Neuronal stem cell (in vitro differentiated cells): ENCODE measurements at regions not wholly inside any gene's neighbourhood (a gene's known extent, or its start where the extent isn't known, plus 50 kb on each side); places are given as distances from the start of the nearest gene placed in this dataset.

Source experiments
- DNase-seq: peaks from one replicate; pipeline ENCODE4 v3.0.0-alpha.2; 2013; ENCODE audit warnings: low spot score
- H2AFZ ChIP-seq: one replicate; pipeline ENCODE4 v1.6.1; 2013; ENCODE audit warnings: mild to moderate bottlenecking, low read length, inconsistent platforms
- H2AK5ac ChIP-seq: 2 replicates; pipeline ENCODE4 v1.6.1; 2013; ENCODE audit warnings: low read depth, mild to moderate bottlenecking, inconsistent platforms, low read length, moderate library complexity, mixed read lengths
- H2BK120ac ChIP-seq: 2 replicates; pipeline ENCODE4 v1.6.1; 2013; ENCODE audit warnings: low read depth, mild to moderate bottlenecking, inconsistent platforms, low read length, moderate library complexity, mixed read lengths
- H2BK12ac ChIP-seq: one replicate; pipeline ENCODE4 v1.6.1; 2013; ENCODE audit warnings: low read length, inconsistent platforms
- H2BK15ac ChIP-seq: 2 replicates; pipeline ENCODE4 v1.6.1; 2013; ENCODE audit warnings: mild to moderate bottlenecking, low read length, inconsistent platforms, mixed read lengths
- H2BK5ac ChIP-seq: one replicate; pipeline ENCODE4 v1.6.1; 2013; ENCODE audit warnings: inconsistent platforms, mild to moderate bottlenecking, low read length, moderate library complexity
- H3K14ac ChIP-seq: one replicate; pipeline ENCODE4 v1.6.1; 2013; ENCODE audit warnings: low read length, inconsistent platforms
- H3K18ac ChIP-seq: 2 replicates; pipeline ENCODE4 v1.6.1; 2013; ENCODE audit warnings: low read length, inconsistent platforms
- H3K23ac ChIP-seq: 2 replicates; pipeline ENCODE4 v1.6.1; 2013; ENCODE audit warnings: low read depth, mild to moderate bottlenecking, mixed read lengths, low read length, inconsistent platforms; ENCODE audit not compliant: poor library complexity
- H3K27ac ChIP-seq: replicated peaks from 3 replicates; pipeline ENCODE4 v1.5.1; 2013; ENCODE audit warnings: low read length, inconsistent platforms
- H3K27me3 ChIP-seq, 3 experiments: 2 replicates each; pipeline ENCODE4 v1.6.1; 2013; ENCODE audit warnings: low read length in 3 of 3, mild to moderate bottlenecking in 2 of 3, inconsistent platforms in 1 of 3, low read depth in 1 of 3, mixed read lengths in 1 of 3, moderate library complexity in 1 of 3; ENCODE audit not compliant: control insufficient read depth in 3 of 3, insufficient read depth in 3 of 3
- H3K36me3 ChIP-seq, 2 donors: replicated peaks in 1 of 2; 2 replicates each; pipeline ENCODE4 v1.6.1; 2013; ENCODE audit warnings: low read length in 2 of 2; ENCODE audit not compliant: control insufficient read depth in 2 of 2, insufficient read depth in 2 of 2
- H3K4ac ChIP-seq: 2 replicates; pipeline ENCODE4 v1.6.1; 2013; ENCODE audit warnings: inconsistent platforms, mild to moderate bottlenecking, low read length, moderate library complexity
- H3K4me1 ChIP-seq, 2 donors: 1 replicate in 1 of 2; 2 replicates in 1 of 2; pipeline ENCODE4 v1.6.1; 2013; ENCODE audit warnings: low read length in 2 of 2, low read depth in 1 of 2; ENCODE audit not compliant: control insufficient read depth in 2 of 2, insufficient read depth in 1 of 2
- H3K4me2 ChIP-seq: one replicate; pipeline ENCODE4 v1.6.1; 2013; ENCODE audit warnings: mild to moderate bottlenecking, low read length, inconsistent platforms; ENCODE audit not compliant: insufficient read depth, poor library complexity, severe bottlenecking
- H3K4me3 ChIP-seq, 2 donors: 2 replicates each; pipeline ENCODE4 v1.5.1; 2013; ENCODE audit warnings: low read length in 2 of 2, mild to moderate bottlenecking in 2 of 2, inconsistent platforms in 1 of 2, moderate library complexity in 1 of 2
- H3K79me1 ChIP-seq: one replicate; pipeline ENCODE4 v1.6.1; 2013; ENCODE audit warnings: low read depth, mild to moderate bottlenecking, inconsistent platforms, low read length, moderate library complexity
- H3K9ac ChIP-seq: one replicate; pipeline ENCODE4 v1.6.1; 2013; ENCODE audit warnings: mild to moderate bottlenecking, low read depth, low read length, inconsistent platforms; ENCODE audit not compliant: poor library complexity
- H3K9me3 ChIP-seq, 2 donors: replicated peaks in 1 of 2; 2 replicates each; pipeline versions ENCODE3 to v1.6.1; 2013; ENCODE audit warnings: low read length in 2 of 2, mild to moderate bottlenecking in 2 of 2, inconsistent platforms in 1 of 2, low read depth in 1 of 2, mixed read lengths in 1 of 2, moderate library complexity in 1 of 2; ENCODE audit not compliant: control insufficient read depth in 2 of 2, insufficient read depth in 1 of 2
- H4K8ac ChIP-seq: one replicate; pipeline ENCODE4 v1.6.1; 2013; ENCODE audit warnings: low read depth, mild to moderate bottlenecking, inconsistent platforms, low read length, moderate library complexity
- H4K91ac ChIP-seq: one replicate; pipeline ENCODE4 v1.6.1; 2013; ENCODE audit warnings: low read length, low read depth, mild to moderate bottlenecking, inconsistent platforms; ENCODE audit not compliant: poor library complexity
- WGBS, 2 donors: extraction: QIAGEN DNeasy Blood & Tissue Kit; methylation state at CpG; one replicate each; pipeline ENCODE4 v1.1.7; 2013; ENCODE audit warnings: missing lambda C conversion rate in 2 of 2, mixed read lengths in 1 of 2; ENCODE audit not compliant: insufficient read length in 2 of 2, insufficient replicate concordance in 1 of 2; ENCODE audit errors: extremely low coverage in 2 of 2; 5-methylcytosine and 5-hydroxymethylcytosine counted together

- Histone ChIP-seq H3K79me1 (no peaks in the 10 kb centered on the region), H3K4me3 (no peak overlapping the region), H2BK120ac (no peak overlapping the region), H4K91ac (no peak overlapping the region), H2AFZ (no peak overlapping the region), H3K14ac (no peak overlapping the region), H2BK5ac (no peak overlapping the region), H2AK5ac (no peak overlapping the region), H3K9me3 (no peaks in the 10 kb centered on the region), H2BK15ac (no peak overlapping the region), H3K18ac (no peak overlapping the region), H3K4me1 (no peaks in the 10 kb centered on the region), H3K23ac (no peak overlapping the region), H3K4me2 (no peak overlapping the region), H3K36me3 (no peaks in the 10 kb centered on the region), H3K9ac (no peak overlapping the region), H3K27me3 (no peaks in the 10 kb centered on the region), H3K4ac (no peak overlapping the region), H3K27ac (no peak overlapping the region), H4K8ac (no peak overlapping the region), H2BK12ac (no peak overlapping the region)
- DNase-seq, result no peak
Observed at GRCh38 chr16:73697336-73697735, 599.3 kb upstream of the PSMD7 start.

GRCh38 chr16:73692861-73693260 lies 603.8 kb upstream of the PSMD7 start:
- H3K4ac ChIP-seq, result no peak overlapping the region

GRCh38 chr16:73683804-73684203 lies 612.8 kb upstream of the PSMD7 start:
- no peak overlapping the region for H2BK120ac ChIP-seq
- no peak overlapping the region for H2AFZ ChIP-seq
- no peak overlapping the region for H2BK15ac ChIP-seq
- no peak overlapping the region for H2BK5ac ChIP-seq
- no peak overlapping the region for H3K14ac ChIP-seq
- no peak overlapping the region for H3K4ac ChIP-seq
- DNase-seq, result no peak
- H2BK12ac ChIP-seq, result no peak overlapping the region
- H3K23ac ChIP-seq, result no peak overlapping the region
- no peak overlapping the region for H3K9ac ChIP-seq
- H3K79me1 ChIP-seq, result no peaks in the 10 kb centered on the region
- no peak overlapping the region for H4K8ac ChIP-seq
- no CpG with 5 or more reads among the region's 2 CpGs for WGBS, 2 donors
- no peak overlapping the region for H3K4me2 ChIP-seq
- H3K27ac ChIP-seq, result no peak overlapping the region
- no peak overlapping the region for H3K4me3 ChIP-seq
- no peaks in the 10 kb centered on the region for H3K27me3 ChIP-seq
- H2AK5ac ChIP-seq, result no peak overlapping the region
- H3K9me3 ChIP-seq, result no peaks in the 10 kb centered on the region
- no peaks in the 10 kb centered on the region for H3K4me1 ChIP-seq
- no peak overlapping the region for H3K18ac ChIP-seq
- no peaks in the 10 kb centered on the region for H3K36me3 ChIP-seq
- H4K91ac ChIP-seq, result no peak overlapping the region

More at GRCh38 chr16:73692861-73693260, 603.8 kb upstream of the PSMD7 start:
- no peak overlapping the region for H3K9ac ChIP-seq
- no peak overlapping the region for H2BK12ac ChIP-seq
- no peak overlapping the region for H4K8ac ChIP-seq
- no peak overlapping the region for H2BK120ac ChIP-seq
- H2AFZ ChIP-seq, result no peak overlapping the region
- H2BK15ac ChIP-seq, result no peak overlapping the region
- no peak overlapping the region for H3K27ac ChIP-seq
- H4K91ac ChIP-seq, result no peak overlapping the region
- H3K4me2 ChIP-seq, result no peak overlapping the region
- H3K36me3 ChIP-seq, result no peaks in the 10 kb centered on the region
- H3K79me1 ChIP-seq, result no peaks in the 10 kb centered on the region
- H2AK5ac ChIP-seq, result no peak overlapping the region
- DNase-seq, result no peak
- no peak overlapping the region for H3K18ac ChIP-seq
- H3K9me3 ChIP-seq, result peaks cover 0 to 2% of the 10 kb centered on the region in 2 donors
- H3K23ac ChIP-seq, result no peak overlapping the region
- no peaks in the 10 kb centered on the region for H3K27me3 ChIP-seq
- H3K4me1 ChIP-seq, result peaks cover 0 to 2% of the 10 kb centered on the region in 2 donors
- H3K4me3 ChIP-seq, result no peak overlapping the region
- H3K14ac ChIP-seq, result no peak overlapping the region
- no CpG with 5 or more reads among the region's 3 CpGs for WGBS, 2 donors
- H2BK5ac ChIP-seq, result no peak overlapping the region

- H3K4me2 ChIP-seq, result no peak overlapping the region
- no peaks in the 10 kb centered on the region for H3K9me3 ChIP-seq
- no peak overlapping the region for H4K8ac ChIP-seq
- H4K91ac ChIP-seq, result no peak overlapping the region
- H3K9ac ChIP-seq, result no peak overlapping the region
- no peak overlapping the region for H2BK5ac ChIP-seq
- H3K79me1 ChIP-seq, result no peaks in the 10 kb centered on the region
- H2AFZ ChIP-seq, result no peak overlapping the region
- no peak overlapping the region for H2AK5ac ChIP-seq
- H2BK120ac ChIP-seq, result no peak overlapping the region
- H3K4ac ChIP-seq, result no peak overlapping the region
- H3K27ac ChIP-seq, result no peak overlapping the region
- H3K27me3 ChIP-seq, result no peaks in the 10 kb centered on the region
- H2BK12ac ChIP-seq, result no peak overlapping the region
- DNase-seq, result no peak
- WGBS, 2 donors, result no CpG with 5 or more reads among the region's 3 CpGs
- H3K18ac ChIP-seq, result no peak overlapping the region
- H3K4me1 ChIP-seq, result peaks cover 0 to 7% of the 10 kb centered on the region in 2 donors
- H3K36me3 ChIP-seq, result no peaks in the 10 kb centered on the region
- no peak overlapping the region for H3K23ac ChIP-seq
- H3K4me3 ChIP-seq, result no peak overlapping the region
- no peak overlapping the region for H3K14ac ChIP-seq
- no peak overlapping the region for H2BK15ac ChIP-seq
Observed at GRCh38 chr16:73672135-73672534, 624.2 kb upstream of the ZFHX3 start.
